Middle frontal gyrus (tissue), 1 donor: ENCODE measurements at regions not wholly inside any gene's neighbourhood (a gene's known extent, or its start where the extent isn't known, plus 50 kb on each side); places are given as distances from the start of the nearest gene placed in this dataset.

Experiments
- DNase-seq: peaks from one replicate; pipeline ENCODE4 v3.0.0-alpha.2; 2015; ENCODE audit warnings: low spot score; ENCODE audit errors: extremely low spot score

GRCh38 chr11:104279587-104279986, 115.6 kb upstream of the PDGFD start:
- DNase-seq, result no peak

GRCh38 chr11:104275992-104276391, 112.0 kb upstream of the PDGFD start:
- no peak for DNase-seq

- no peak for DNase-seq
Observed at GRCh38 chr11:104260456-104260855, 96.5 kb upstream of the PDGFD start.

- DNase-seq, result no peak
Observed at GRCh38 chr11:104259121-104259610, 95.2 kb upstream of the PDGFD start.

GRCh38 chr11:104256525-104256924, 92.6 kb upstream of the PDGFD start:
- DNase-seq, result no peak

GRCh38 chr11:104254347-104254746, 90.4 kb upstream of the PDGFD start:
- no peak for DNase-seq

GRCh38 chr11:104246590-104246989, 82.6 kb upstream of the PDGFD start:
- no peak for DNase-seq

- DNase-seq, result no peak
Observed at GRCh38 chr11:104238916-104239315, 75.0 kb upstream of the PDGFD start.

GRCh38 chr11:104225047-104225446, 61.1 kb upstream of the PDGFD start:
- DNase-seq, result no peak

- no peak for DNase-seq
Observed at GRCh38 chr11:104222464-104222863, 58.5 kb upstream of the PDGFD start.

- DNase-seq, result no peak
Observed at GRCh38 chr11:104221455-104221854, 57.5 kb upstream of the PDGFD start.

GRCh38 chr11:104219096-104219495, 55.1 kb upstream of the PDGFD start:
- no peak for DNase-seq

GRCh38 chr11:104214517-104214916, 50.6 kb upstream of the PDGFD start:
- no peak for DNase-seq
